Cerebellar nuclear complex (tissue), 1 donor: ENCODE measurements at regions not wholly inside any gene's neighbourhood (a gene's known extent, or its start where the extent isn't known, plus 50 kb on each side); places are given as distances from the start of the nearest gene placed in this dataset.
A peak's percentile ranks its signal among the peaks of the same experiment; 100 is the strongest.
"Not testable (repeated sequence)": the region's sequence is repeated elsewhere in the genome, so short reads cannot be mapped to it uniquely, and the experiment has no call there.

ENCODE experiments used
- DNase-seq, 2 experiments: peaks; one replicate each; lab custom pipeline; 2025; lab: John Stamatoyannopoulos, UW

GRCh38 chr9:90058182-90058763 lies 453.5 kb downstream of the GADD45G start:
- no peak for DNase-seq

GRCh38 chr9:90059436-90059835 lies 454.6 kb downstream of the GADD45G start:
- peak; percentile 21 to 52 for DNase-seq

DNA sequence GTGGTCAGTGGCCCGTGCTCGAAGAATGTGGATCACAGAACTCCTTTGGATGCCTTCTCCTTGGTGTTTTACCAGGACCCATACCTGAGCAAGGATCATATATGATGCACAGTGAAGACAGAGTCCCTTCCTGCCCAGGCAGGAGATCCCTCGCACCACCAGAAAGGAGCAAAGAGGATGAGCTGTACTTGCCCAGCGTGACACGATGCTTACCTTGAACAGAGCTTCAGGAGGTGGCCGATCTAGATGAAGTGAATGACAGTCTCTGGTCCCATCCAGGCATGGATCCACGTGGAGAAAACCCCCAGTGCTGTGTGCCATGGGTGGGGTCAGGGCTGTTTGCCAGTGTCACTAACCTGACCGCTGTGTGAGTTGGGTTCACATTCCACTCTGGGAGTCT lies 455.4 kb downstream of the GADD45G start:
- no peak for DNase-seq

- DNase-seq = no peak
Measured at GRCh38 chr9:90061187-90061586, 456.4 kb downstream of the GADD45G start.

- no peak for DNase-seq
Measured at GRCh38 chr9:90062982-90063381, 458.2 kb downstream of the GADD45G start.

DNA sequence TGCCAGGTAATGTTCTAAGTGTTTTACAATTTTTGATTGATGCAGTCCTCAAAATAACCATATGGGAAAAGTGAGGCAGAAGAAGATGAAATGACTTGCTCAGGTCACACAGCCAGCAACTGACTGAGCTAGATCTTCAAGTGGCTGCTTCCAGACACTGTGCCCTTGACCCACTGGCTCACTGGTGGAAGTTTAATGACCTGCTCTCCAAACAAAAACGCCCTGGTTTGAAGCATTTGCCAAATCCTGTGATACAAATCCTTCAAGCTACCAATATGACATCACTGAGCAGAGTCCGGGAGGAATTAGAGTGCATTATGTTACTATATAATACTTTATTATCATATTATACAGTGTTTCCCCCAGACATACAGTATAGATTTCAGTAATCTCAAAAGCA lies 459.4 kb downstream of the GADD45G start:
- DNase-seq = no peak

DNA sequence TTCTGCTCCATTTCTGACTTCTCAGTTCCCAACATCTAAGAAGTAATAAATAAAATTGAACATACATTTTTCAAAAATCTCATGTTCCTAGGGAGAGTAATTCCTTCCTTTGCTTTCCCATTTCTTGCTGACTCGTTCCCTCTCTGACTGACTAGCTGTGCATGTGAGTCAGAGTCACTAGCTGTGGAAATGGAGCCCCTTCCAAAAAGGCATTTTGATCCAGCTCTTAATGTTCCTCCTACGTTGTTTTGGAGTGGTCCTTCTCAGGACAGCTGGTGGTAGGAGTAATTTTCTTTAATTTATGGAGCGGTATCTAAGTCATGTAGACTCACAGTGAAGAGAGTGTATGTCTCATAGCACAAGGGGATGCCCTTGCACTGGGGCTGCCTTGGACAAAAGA lies 460.2 kb downstream of the GADD45G start:
- DNase-seq = no peak

DNA sequence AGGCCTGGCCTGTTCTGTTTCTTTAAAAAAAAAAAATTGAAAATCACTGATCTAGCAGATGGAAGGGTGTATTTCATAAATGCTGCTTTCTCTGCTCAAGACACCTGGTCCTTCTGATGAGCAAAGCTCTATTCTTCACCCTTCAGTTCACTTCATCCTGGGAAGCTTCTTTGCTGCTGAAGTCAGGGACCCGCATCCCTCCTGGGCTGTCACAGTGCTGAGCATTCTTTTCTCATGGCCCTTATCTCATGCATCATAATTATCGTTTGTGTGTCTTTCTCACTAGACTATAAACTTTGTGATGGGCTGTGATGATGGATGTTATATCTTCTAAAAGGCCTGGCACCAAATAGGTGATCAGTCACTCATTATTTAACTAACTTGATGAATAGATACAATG lies 461.0 kb downstream of the GADD45G start:
- no peak for DNase-seq

DNA sequence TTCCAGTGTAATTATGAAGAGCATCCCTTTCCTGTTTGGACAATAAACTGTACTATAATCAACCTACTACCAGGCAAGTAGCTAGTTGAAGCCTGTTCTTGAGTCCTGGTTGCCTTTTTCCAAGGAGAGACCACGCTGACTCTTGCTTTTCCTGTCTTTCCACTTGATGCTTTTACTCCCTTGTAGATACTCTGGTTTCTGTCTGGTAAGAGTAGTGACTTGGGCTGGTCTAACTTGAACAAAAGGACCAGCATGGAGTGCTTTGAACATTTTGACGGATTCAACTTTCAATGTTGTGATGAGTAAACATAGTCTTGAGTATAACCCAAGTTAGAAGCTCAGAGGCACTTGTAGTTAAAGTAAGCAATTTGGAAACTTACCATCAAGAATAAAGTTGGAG lies 464.3 kb downstream of the GADD45G start:
- no peak for DNase-seq

DNA sequence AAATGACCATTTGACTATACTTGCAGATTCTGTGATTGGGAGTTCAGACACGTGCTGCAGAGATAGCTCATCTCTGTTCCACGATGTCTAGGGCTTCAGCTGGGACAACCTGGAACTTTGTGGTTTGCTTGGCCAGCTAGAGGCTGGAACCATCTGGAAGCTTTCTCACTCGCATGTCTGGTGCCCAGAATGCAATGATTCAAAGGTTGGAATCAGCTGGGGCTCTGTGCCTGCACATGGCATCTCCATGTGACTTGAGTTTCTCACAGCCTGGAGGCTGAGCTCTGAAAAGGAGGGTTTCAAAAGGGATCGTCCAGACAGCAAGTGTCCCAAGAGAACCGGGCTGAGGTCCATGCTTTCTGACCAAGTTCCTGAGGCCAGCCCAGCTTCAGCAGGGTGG lies 465.2 kb downstream of the GADD45G start:
- DNase-seq = peak in 1 of 2 experiments; percentile 8

DNA sequence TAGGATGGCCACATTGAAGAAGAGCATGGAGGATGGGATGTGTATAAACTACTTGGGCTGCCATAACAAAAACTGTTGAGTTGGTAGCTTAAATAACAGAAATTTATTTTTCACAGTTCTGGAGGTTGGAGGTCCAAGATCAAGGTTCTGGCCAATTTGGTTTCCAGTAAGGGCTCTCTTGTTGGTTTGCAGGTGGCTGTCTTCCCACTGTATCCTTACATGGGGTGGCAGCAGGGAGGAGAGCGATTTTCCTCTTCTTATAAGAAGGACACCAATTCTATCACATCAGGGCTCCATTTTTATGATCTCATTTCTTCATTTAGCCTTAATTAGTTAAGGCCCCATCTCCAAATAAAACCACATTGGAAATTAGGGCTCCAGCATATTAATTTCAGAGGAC lies 465.7 kb downstream of the GADD45G start:
- DNase-seq = no peak

- no peak for DNase-seq
Measured at GRCh38 chr9:90070931-90071660, 466.3 kb downstream of the GADD45G start.

DNA sequence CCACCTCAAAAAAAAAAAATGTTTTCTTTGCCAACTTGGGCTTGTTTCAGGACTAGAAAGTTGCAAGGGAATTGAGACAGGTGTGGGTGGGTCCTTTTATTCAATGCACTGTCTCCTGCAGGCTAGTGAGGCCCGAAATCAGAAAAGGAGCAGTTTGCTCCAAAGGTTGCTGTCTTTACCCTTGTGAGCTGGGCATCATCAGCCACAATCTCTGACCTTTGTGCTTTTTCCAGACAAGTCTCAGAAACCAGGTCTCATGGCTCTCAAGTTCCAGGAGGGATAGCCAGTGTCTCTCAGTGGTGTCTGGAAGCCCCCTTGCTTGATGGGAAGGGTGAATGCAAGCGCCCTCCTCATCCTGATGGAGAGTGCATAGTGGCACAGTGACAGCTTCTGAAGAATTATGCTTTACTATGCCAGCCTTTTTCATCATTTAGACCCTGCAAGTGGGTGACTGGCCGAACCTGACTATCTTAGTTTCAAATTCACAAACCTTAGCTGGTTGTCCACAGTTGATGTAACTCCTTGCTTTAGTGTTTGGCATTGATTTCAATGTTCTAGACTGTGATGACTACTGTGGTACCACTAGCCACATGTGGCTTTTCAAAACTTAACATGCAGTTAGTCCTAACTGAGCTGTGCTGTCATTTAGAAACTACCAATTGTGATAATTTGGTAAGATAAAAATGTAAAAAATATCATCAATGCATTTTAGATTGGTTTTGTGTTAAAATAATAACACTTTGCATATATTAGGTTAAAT lies 468.6 kb downstream of the GADD45G start:
- DNase-seq = no peak

GRCh38 chr9:90074316-90074962 lies 469.6 kb downstream of the GADD45G start:
- no peak for DNase-seq

- not testable (repeated sequence) for DNase-seq
Measured at GRCh38 chr9:90077598-90077997, 472.8 kb downstream of the GADD45G start.

DNA sequence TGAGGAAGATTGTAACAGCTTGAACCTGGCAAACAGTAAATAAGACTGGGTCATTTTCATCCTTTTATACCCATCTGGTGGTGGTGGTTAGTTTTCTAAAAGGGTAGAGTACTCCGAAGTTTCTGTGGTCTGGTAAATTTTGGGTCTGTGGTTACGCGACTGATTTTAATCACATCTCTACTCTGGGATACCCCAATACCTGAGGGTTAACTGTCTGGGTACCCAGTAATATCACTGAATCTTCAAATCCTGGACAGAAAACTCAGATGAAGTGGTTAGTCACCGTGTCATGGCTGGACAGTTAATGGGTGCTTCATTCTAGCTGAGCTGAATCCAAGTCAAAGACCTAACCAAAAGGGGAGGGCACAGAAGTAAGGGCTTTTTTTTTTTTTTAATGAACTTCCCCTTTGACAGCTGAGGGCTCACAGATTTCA lies 474.2 kb downstream of the GADD45G start:
- no peak for DNase-seq

DNA sequence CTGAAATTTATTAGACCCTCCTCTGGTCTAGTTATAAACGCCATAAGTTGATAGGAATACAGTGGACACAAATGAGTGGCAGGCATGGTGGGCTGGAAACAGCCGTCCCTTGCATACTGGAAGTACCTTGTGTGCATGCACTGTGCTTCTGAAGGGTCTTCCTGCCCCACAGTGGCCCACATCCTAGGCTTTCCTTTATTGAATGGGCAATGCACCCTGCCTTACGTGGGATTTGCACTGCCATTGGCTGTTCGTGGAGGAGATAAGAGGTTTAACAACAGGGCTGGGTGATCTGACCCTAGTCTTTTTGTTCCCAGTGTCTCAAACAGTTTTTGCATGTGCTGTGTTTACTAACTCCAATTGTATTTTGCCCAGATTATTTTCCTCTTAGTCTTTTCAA lies 480.8 kb downstream of the GADD45G start:
- no peak for DNase-seq

- no peak for DNase-seq
Measured at GRCh38 chr9:90086101-90086511, 481.3 kb downstream of the GADD45G start.

DNA sequence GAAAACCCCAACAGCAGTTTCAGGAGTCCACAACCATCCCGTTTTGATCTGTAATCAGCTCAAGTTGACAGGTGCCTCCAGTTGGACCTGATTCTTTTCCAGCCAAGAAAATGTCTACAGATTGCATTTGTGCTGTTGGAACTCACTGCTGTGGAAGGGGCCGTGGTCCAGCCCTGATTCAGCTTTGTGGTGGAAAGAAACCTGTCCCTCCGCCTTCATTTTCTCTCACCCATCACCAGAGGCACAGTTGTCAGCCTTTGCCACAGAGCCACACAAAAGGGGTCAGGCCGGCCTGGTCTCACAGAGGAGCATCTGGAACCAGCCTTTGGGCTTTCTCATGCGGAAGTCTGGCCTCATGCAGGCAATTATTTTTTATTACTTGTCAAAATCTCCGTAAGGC lies 483.6 kb downstream of the GADD45G start:
- no peak for DNase-seq

DNA sequence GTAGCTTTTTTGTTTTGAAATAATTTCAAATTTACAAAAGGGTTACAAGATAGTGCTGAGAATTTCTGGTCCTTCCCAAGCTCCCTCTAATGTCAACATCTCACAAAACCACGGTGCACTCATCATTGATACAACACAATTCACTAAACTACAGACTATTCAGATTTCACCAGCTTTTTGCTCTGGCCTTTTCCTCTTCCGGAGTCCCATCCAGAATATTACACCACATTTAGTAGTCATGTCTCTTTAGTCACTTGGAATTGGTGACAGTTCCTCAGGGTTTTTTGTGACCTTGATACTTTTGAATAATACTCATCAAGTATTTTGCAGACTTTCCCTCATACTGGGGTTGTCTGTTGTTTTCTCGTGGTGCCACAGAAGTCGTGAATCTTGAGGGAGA lies 484.0 kb downstream of the GADD45G start:
- no peak for DNase-seq

GRCh38 chr9:90090997-90091396 lies 486.2 kb downstream of the GADD45G start:
- DNase-seq = no peak

- no peak for DNase-seq
Measured at GRCh38 chr9:90092508-90092907, 487.7 kb downstream of the GADD45G start.

DNA sequence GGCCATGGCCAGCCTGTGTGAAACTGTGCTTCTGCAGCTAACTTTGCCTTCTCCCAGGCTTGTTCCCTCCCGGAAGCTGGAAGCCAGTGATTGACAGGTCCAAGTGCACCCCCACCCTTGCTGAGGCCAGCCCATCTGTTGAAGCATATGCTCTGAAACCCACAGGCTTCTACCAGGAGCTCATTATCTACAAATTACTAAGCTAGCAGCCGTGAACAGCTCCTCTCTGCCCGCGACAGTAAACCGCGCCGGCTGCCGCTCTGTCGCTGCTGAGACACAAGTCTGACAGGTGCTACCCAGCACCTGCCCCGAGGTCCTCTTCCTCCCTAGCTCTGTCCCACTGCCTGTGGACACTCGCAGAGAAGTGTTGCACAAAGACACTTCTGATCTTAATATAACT lies 490.9 kb downstream of the GADD45G start:
- DNase-seq = peak; percentile 61 to 92
